ENCODE measurements at regions not wholly inside any gene's neighbourhood (a gene's known extent, or its start where the extent isn't known, plus 50 kb on each side); places are given as distances from the start of the nearest gene placed in this dataset.

DNA sequence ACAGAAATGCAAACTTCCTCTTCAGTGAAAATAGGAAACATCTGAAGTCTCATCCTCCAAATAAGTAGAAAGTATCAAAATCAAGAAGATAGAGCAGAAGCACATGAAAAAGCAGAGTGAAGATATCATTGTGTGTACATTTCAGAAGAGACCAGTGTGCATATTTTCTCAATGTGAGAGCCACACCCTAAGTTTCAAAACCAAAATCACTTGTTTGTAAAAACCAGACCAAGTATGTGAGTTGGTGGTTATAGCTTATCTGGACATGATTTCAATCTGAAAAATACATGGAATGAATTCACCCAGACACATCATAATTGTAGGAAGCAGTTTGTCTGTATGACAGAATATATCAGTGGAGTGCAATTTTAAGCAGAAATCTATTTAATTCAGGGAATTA lies 536.0 kb downstream of the JRKL start:
- no peak overlapping the region for H2AK5ac ChIP-seq (ENCODE audit: low read depth, low read length)
- TF ChIP-seq NFE2L2 (IDR thresholded peaks at IDR 0.05; ENCODE audit: low read depth, low read length) (no peak), MAZ (IDR thresholded peaks at IDR 0.05; ENCODE audit: borderline replicate concordance, low read depth, low read length) (no peak), RAD21 (IDR thresholded peaks at IDR 0.05; ENCODE audit: low read length) (no peak), BHLHE40 (IDR thresholded peaks at IDR 0.05; ENCODE audit: low read depth, low read length) (no peak), CEBPB (IDR thresholded peaks at IDR 0.05; ENCODE audit: low read depth, low read length) (no peak), MAFK (IDR thresholded peaks at IDR 0.05; ENCODE audit: low read depth, low read length) (no peak), POLR2A (IDR thresholded peaks at IDR 0.05; ENCODE audit: low read depth, low read length) (no peak), CTCF (conservative IDR thresholded peaks at IDR 0.05; ENCODE audit: low read depth, low read length) (no peak), RFX5 (IDR thresholded peaks at IDR 0.05; ENCODE audit: low read depth, low read length) (no peak), FOS (IDR thresholded peaks at IDR 0.05; ENCODE audit: low read depth, low read length) (no peak), CHD1 (IDR thresholded peaks at IDR 0.05; ENCODE audit: low read depth, low read length) (no peak), SMC3 (IDR thresholded peaks at IDR 0.05; ENCODE audit: low read depth, low read length) (no peak), RCOR1 (IDR thresholded peaks at IDR 0.05; ENCODE audit: insufficient replicate concordance, low read length) (no peak), MXI1 (IDR thresholded peaks at IDR 0.05; ENCODE audit: borderline replicate concordance, low read depth, low read length) (no peak)
- TF ChIP-seq, protein P1, sequence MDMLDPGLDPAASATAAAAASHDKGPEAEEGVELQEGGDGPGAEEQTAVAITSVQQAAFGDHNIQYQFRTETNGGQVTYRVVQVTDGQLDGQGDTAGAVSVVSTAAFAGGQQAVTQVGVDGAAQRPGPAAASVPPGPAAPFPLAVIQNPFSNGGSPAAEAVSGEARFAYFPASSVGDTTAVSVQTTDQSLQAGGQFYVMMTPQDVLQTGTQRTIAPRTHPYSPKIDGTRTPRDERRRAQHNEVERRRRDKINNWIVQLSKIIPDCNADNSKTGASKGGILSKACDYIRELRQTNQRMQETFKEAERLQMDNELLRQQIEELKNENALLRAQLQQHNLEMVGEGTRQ (IDR thresholded peaks at IDR 0.05; ENCODE audit: low read depth, low read length): no peak
- TF ChIP-seq, protein P2, sequence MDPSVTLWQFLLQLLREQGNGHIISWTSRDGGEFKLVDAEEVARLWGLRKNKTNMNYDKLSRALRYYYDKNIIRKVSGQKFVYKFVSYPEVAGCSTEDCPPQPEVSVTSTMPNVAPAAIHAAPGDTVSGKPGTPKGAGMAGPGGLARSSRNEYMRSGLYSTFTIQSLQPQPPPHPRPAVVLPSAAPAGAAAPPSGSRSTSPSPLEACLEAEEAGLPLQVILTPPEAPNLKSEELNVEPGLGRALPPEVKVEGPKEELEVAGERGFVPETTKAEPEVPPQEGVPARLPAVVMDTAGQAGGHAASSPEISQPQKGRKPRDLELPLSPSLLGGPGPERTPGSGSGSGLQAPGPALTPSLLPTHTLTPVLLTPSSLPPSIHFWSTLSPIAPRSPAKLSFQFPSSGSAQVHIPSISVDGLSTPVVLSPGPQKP (IDR thresholded peaks at IDR 0.05; ENCODE audit: borderline replicate concordance, low read depth, low read length): no peak
- no TSS peak for BruUV-seq (replicated peaks)
- H2BK5ac ChIP-seq (ENCODE audit: low read depth, low read length, poor library complexity, severe bottlenecking): no peak overlapping the region
- no peaks in the 10 kb centered on the region for H3K79me1 ChIP-seq (ENCODE audit: low read depth in 1 of 2, low read length in 2 of 2)
- no peak overlapping the region for H3K9ac ChIP-seq (ENCODE audit: low read depth, low read length)
- H3K56ac ChIP-seq (ENCODE audit: extremely low read depth, insufficient read depth, low read length): no peak overlapping the region
- no peak overlapping the region for H2BK15ac ChIP-seq (ENCODE audit: low read depth, low read length)
- ATAC-seq (ENCODE audit: low read depth): no peak
- no peak overlapping the region for H4K5ac ChIP-seq (ENCODE audit: low read depth, low read length)
- H4K8ac ChIP-seq (ENCODE audit: low read depth in 2 of 2, low read length in 2 of 2): no peak overlapping the region
- no peak overlapping the region for H3K23ac ChIP-seq (ENCODE audit: low read depth, low read length)
- H2BK20ac ChIP-seq (ENCODE audit: low read depth, low read length): no peak overlapping the region
- POLR2A ChIA-PET (ENCODE audit: unreplicated experiment): no interaction called here
- no peak for DNase-seq
- H3K9me3 ChIP-seq (ENCODE audit: control insufficient read depth, insufficient read depth, low read length): no peaks in the 10 kb centered on the region
- H2AK9ac ChIP-seq (replicated peaks; ENCODE audit: low read depth, low read length, poor library complexity): no peak overlapping the region
- no peaks in the 10 kb centered on the region for H3K36me3 ChIP-seq (ENCODE audit: control insufficient read depth, insufficient read depth, low read length)
- no peak overlapping the region for H3K14ac ChIP-seq (replicated peaks; ENCODE audit: low read depth, low read length)
- H3K27me3 ChIP-seq (ENCODE audit: control insufficient read depth, insufficient read depth, low read length): no peaks in the 10 kb centered on the region
- in situ Hi-C loops (cut with MboI; ENCODE audit: low sequenced_read_pairs) (no loop called here), intact Hi-C loops (cut with micrococcal nuclease) (no loop called here), dilution Hi-C loops (cut with HindIII; ENCODE audit: low sequenced_read_pairs, unreplicated experiment) (no loop called here)
- CTCF ChIA-PET: no interaction called here
- no peak overlapping the region for H3K27ac ChIP-seq (ENCODE audit: insufficient read depth, low read length)
- H2BK120ac ChIP-seq (ENCODE audit: low read depth, low read length): no peak overlapping the region
- no peak overlapping the region for H3K4ac ChIP-seq (ENCODE audit: low read depth, low read length)
- no peak overlapping the region for H3K4me3 ChIP-seq (ENCODE audit: insufficient read depth, low read depth, low read length)
- no peak overlapping the region for H3K4me2 ChIP-seq (ENCODE audit: low read depth, low read length)
- no peaks in the 10 kb centered on the region for H3K4me1 ChIP-seq (ENCODE audit: control insufficient read depth, insufficient read depth, low read length)
- H4K91ac ChIP-seq (ENCODE audit: insufficient read depth, low read depth, low read length): no peak overlapping the region
- H3K9me1 ChIP-seq (ENCODE audit: insufficient read depth, low read length): no peaks in the 10 kb centered on the region
- H3K18ac ChIP-seq (ENCODE audit: low read depth, low read length): no peak overlapping the region
- no peaks in the 10 kb centered on the region for H4K20me1 ChIP-seq (ENCODE audit: insufficient read depth, low read length)
- H2AFZ ChIP-seq (replicated peaks; ENCODE audit: low read length, poor library complexity): no peak overlapping the region

Data from IMR-90 (cell line).